ENCODE measurements at regions not wholly inside any gene's neighbourhood (a gene's known extent, or its start where the extent isn't known, plus 50 kb on each side); places are given as distances from the start of the nearest gene placed in this dataset.
"Not testable (repeated sequence)": the region's sequence is repeated elsewhere in the genome, so short reads cannot be mapped to it uniquely, and the experiment has no call there.

DNA sequence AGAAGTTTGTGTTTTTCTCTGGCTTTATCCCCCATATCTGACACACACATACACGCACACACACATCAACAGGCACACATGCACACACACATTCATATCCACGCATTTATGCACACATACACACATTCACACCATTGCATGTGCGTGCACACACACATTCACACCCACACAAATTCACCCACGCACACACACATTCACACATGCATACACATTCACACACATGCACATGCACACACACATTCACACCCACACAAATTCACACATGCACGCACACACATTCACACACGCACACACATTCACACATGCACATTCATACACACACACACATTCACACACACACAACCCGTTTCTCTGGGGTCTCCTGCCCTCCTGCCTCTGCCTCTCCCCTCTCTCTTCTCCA lies 264.2 kb downstream of the BCL11B start:
- DNase-seq: no peak

DNA sequence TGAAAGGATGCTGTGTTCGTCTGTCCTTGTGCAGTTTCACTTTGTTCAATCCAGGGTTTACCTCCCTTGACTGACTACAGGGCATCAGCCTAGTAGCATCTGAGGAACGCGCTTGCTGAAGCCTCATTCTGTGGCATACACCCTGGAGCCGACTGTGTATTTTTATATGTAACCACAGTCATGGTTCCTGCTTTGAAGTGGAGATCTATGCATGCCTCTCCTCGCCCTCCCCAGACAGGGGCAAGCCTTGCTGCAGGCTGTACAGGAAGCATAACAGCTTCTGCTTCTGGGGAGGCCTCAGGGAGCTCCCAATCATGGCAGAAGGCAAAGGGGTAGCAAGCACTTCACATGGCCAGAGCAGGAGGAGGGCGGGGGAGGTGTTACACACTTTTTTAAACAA lies 262.1 kb downstream of the BCL11B start:
- no peak for DNase-seq

DNA sequence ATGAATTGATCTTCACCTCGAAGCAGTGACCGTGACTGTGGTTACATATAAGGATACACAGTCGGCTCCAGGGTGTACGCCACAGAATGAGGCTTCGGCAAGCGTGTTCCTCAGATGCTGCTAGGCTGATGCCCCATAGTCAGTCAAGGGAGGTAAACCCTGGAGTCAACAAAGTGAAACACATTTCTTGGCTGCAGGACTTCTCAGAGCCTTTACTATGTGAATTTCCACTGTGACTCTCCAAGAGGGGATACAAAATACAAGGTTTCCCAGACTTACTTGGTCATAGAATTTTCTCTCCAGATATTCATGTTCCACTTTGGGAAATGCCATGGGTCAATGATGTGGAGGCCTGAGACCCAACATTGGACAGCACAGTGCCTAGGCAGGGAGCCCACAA lies 260.6 kb downstream of the BCL11B start:
- DNase-seq: no peak

DNA sequence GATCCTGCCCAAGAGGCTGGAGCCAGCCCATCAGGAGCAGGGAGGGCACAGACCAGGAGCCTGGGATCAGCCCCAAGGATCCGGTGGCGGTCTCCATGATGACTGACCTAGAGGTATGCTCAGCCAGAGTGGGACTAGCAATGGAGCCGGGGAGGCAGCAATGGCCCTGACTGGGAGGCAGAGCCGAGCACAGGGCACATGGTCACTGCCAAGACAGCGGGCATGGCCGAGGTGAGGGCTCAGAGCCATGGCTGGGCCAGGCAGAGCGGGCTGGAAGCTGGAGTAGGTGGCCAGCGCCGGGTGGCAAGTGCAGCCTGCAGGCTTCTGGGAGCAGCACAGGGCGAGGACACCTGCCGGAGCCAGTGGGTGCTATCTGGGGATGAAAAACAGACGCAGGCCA lies 259.3 kb downstream of the BCL11B start:
- DNase-seq: no peak

DNA sequence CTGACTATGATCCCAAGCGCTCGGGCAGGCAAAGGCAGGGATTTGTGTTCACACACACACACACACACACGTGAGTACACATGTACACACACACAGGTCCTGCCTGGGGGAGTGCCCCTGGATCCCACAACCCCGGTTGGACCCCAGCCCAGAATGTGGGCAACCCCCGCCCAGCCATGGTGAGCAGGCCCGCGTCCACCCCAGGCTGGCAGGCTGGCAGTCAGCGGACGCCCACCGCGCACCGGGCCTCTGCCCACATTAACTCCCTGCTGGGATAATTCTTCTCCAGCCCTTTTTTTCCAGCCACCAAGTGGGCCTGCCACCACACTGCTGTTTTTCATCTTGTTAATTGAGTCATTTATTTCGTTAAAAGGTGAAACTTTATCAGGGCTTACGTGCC lies 256.2 kb downstream of the BCL11B start:
- DNase-seq: no peak

DNA sequence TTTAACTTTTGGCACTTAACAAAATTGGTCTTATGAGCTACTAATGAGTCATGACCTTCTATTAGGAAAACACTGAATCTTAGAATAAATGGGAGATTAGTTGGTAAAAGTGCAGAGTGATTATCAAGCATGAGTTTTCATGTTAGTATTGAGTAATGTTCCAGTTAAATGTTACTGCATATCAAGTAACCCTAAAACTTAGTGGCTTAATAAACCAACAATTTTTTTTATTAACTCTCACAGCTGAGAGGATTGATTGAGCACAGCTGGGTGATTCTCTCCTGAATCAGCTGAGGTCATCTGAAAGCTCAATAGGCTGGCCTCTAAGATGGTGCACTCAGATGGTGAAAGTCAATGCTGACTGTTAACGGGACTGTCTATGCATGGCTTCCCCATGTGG lies 248.6 kb downstream of the BCL11B start:
- DNase-seq: no peak

DNA sequence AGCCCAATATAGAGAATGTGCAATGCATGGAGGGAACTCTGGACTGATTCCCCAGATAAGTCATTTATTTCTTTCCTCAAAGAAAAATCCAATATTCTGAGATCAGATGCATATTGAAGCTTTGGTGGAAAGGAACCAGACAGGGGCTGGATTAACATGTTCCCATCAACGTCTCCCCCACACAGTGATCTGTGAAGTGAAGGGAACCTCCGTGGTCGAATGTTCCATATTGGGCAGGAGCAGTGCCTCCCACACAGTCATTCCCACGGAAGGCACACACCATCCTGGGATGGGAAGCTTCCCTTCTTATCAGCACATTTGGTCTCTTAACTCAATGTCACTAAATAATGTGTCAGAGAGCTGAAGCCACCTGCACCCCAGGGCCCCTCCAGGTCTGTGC lies 247.1 kb downstream of the BCL11B start:
- no peak for DNase-seq

DNA sequence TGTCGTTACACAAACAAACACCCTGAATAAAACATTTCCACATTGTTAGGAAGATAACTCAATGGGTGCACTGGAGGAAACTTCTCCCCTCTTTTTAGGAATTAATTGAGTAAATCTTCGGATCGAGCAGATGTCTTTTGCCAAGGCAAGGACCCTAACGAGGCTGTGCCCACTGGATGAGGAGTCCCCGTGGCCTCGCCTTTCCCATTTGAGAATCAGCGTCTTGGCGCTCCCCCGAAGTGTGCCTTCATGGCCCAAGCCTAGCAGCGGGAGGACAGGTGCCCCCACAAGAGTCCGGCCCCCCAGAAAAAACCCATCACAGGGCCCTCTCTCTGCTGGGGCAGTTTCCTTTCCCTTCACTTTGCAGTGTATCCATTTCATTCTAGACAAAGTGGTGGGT lies 246.6 kb downstream of the BCL11B start:
- DNase-seq: no peak

DNA sequence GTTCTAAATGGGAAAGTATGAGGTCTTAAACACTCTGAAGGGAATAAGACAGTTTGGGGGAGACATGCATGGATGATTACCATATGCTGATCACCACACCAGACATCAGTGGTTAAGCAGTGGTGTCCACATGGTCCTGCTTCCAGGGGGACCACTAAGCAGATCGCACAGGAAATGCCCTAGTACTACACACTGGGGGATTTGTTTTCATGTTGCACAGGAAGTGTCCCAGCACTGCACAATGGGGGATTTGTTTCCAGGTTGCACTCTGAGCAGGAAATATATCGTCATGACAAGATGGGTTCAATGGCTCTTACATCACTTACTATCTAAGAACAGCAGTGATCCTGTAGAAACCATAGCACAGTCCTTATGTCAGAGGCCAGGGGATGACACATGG lies 245.5 kb downstream of the BCL11B start:
- no peak for DNase-seq

DNA sequence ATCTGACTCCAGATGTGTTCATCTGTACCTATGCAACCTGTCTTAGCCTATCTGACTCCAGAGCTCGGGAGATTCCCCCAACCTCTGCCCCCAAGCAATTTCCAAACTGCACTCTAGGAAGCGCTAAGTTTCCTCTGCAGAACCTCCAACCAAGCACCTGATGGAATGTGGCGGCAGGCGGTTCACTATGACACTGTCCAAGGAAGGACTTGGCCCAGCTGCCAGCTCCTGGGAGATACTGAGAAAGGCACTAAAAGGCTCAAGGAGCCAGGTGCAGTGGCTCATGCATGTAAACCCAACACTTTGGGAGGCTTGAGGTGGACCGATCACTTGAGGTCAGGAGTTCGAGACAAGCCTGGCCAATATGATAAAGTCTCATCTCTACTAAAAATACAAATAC lies 244.0 kb downstream of the BCL11B start:
- no peak for DNase-seq

DNA sequence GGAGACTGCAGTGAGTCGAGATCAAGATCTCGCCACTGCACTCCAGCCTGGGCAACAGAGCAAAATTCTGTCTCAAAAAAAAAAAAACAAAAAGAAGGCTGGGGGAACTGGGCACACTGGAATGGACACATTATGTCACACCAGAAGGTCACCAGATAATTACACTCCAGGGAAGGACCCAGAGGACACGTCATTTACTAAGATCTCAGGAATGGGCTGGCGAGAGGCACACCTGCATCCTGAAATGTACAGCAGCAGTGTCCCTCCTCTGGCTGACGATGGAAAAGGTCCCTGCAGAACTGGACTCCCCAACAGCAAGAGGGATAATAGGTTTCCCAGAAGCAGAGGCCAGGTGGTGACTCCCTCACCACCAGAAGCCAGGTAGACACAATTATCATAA lies 243.5 kb downstream of the BCL11B start:
- DNase-seq: no peak

DNA sequence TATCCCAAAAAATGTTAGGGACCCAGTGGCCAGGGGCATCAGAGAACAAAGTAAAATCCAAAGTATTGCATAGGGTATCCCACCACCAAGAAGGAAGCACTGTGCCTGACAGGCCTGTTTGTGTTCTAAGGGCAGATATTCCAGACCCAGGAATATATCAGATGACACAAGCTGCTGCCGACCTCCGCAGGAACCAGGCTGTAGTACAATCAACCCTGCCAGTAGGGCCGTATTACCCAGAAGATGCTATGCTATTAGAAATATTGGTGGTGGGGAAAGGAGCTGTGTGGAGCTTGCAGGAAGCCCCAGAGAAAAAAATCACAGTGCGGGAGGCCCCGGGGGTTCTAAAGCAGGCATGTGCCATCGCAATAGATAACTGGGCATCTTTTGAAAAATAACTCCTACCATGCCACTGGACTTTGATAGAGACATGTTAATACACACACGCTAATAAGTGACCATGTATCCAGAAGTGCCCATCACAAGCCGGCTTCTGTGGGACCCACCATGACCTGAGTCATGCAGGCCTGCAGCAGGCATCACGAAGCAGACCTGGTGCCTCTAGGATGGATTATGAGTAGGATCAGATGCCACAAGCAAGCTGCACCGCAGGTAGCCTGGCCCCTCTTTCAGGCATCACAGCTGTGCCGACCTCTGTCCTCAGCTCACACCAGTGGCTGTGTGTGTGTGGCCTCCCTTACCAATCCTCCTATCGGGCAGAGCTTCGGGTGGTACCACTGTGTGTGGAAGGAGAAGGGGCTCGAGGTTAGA lies 242.7 kb downstream of the BCL11B start:
- no peak for DNase-seq

DNA sequence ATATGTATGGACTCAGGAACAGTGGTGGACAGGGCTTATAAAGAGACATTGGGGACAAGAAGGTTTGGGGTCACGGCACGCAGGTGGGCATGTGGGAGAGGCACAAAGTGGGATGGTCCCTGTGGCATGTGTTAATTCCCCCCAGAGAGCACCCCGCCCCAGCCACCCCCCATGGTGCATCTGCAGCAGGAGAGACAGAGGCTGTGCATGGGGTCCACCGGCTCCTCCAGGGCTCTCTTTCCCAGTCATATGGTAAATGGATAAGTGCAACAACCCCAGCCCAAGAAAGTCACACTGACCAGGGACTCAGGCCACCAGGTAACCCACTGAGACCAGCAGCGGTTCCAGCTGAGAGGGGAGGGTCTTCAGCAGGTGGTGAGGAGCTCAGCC lies 242.1 kb downstream of the BCL11B start:
- no peak for DNase-seq

DNA sequence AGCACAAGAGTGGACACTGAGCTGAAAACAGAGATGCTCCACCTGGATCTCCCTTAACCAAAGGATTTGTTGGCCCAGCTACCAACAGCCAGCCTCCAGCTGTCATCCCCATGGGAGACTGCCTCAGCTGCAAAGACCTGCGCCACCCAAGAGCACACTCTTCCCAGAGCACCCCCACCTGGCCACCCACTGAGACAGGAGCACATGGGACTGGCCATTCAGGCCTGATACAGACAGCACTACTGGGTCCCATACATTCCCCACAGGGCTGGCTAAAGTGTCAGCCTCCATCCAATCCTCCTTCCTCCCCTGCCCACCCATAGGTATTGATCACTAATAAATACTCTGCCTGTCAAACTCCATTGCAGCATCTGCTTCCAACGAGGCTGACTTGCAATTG lies 241.5 kb downstream of the BCL11B start:
- no peak for DNase-seq

DNA sequence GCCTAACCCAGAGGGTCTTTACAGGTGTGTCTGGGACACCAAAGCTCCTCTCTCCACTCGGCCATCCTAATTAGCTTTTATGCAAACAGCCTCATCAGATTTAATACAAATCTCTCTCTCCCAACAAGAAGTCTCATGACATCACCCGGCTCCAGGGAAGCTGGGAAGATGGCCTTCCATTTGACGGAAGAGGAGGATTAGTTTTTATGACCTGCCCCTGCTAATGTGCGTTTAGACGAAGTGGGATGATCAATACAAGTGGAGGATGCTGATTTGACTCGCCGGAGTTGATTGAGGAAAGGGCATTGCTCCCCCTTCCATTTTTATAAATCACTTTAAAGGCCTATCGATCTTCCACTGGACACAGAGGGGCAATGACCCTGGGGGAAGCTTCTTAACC lies 239.2 kb downstream of the BCL11B start:
- DNase-seq: no peak

DNA sequence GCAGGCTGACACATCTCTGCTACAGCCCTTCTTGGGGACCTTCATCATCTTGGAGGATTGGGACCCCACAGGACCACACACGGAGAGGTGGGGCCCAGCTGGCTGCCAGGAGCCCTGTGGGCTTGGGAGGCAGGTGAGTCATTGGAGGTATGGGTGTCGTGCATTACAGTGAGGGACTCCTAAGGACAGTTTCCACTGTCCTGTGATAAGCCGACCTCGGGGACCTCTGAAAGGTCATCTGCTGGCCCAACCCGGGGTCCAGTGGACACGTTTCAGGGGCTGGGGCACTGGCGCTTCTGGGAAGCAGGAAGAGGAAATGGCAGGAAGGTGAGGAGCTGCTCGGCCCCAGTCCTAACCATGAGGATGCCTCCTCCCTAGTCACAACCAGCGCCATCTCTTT lies 238.0 kb downstream of the BCL11B start:
- no peak for DNase-seq

DNA sequence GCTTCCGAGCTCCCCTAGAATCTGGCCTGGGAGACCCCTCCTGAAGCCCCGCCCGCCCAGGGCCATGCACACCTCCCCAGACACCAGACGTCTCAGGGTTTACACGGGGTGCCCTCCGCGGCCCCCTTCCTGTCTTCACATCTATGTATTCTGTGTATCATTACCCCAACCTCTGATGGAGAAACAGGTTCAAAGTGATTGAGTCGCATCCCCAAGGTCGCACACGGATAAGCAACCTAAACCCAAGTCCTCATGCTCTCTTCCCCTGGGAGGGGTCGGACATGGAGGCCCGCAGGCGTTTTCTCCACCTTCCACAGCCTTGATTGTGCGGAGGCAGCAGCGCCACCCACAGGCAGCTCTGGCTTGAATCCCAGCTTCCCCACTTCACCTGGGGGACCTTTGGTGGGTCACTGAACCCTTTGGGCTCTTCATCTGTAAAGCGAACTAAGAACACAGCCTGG lies 237.3 kb downstream of the BCL11B start:
- no peak for DNase-seq

DNA sequence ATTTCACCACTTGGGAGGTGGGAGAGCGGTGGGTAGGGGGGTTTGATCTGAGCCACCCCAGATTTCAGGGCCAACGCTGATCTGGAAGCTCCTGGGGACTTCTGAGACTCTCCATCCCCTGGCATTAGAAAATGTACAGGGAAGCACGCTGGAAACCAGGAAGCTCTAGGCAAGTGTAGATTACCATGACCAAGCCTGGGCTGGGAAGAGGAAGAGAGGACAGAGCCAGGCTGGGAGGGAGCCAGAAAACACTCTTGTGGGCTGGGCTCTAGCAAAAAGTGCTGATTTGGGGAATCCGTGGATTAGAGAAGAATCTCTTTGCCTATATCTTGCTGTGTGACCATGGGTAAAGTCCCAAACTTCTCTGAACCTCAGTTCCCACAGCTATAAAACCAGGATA lies 236.7 kb downstream of the BCL11B start:
- DNase-seq: no peak

DNA sequence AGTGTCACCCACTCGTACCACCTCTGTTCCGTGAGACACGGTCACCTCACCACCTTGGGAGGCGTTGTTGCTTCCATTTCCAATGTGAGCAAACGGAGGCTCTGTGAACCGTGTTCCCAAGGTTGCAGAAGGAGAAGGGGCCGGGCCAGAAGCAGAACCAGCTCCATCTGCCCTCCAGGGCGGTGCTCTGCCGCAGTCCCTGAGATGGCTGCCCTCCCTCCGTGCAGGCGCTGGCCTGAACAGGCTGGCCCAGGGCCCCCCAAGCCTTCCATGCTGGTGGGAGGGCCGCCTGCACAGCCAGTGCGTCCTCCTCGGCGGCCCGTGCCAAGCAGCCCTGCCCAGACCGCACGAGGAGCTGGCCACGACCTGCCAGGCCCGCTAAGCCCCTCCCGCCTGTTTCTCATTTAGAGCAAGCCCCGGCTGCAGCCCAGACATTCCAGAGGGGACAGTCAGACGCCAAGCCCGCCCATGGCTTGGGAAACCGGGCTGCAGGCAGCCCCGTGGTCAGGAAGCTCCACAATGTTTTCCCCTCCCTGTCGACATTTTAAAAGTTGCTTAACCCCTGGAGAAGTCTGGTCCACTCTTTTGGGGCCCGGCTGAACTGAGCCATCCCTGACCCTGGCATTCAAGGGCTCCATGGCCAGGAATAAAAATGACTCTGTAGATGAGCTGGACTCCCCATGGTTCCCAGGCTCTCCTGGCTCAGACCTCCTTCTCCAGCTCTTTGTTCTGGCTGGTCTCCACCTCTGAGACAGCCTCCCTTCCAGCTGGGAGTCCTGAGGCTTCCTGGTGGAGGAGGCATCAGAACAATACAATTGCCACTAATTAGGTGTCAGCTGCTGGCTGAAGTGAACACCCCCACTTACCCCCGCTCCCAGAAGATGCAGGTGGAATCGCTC lies 236.0 kb downstream of the BCL11B start:
- no peak for DNase-seq

DNA sequence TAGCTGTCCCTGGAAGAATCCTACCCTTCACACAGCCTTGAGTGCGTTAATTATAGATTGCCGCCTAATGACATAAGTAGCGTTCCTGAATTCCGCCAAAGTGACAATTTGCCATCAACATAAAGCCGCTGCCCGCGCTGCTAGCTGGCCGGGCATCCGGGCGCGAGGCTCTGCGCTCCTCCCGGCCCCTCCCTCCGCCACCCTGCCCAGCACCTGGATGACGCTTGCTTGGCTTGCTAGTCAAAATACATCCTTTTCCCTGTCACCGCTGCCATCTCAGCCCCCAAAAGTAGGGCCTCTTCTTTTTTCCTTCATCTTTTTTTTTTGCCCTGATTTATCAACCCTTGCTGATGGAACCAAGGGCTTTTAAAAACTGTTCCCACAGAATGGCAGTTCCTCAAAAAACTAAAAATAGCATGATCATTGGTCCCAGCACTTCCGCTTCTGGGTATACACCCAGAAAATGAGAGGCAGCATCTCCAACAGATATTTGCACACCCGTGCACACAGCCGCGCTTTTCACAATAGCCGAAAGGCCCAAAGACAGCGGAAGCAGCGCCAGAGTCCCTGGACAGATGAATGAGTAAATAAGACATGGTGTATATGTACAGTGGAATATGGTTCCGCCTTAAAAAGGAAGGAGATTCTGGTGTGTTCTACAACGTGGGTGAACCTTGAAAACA lies 235.2 kb downstream of the BCL11B start:
- DNase-seq: no peak

DNA sequence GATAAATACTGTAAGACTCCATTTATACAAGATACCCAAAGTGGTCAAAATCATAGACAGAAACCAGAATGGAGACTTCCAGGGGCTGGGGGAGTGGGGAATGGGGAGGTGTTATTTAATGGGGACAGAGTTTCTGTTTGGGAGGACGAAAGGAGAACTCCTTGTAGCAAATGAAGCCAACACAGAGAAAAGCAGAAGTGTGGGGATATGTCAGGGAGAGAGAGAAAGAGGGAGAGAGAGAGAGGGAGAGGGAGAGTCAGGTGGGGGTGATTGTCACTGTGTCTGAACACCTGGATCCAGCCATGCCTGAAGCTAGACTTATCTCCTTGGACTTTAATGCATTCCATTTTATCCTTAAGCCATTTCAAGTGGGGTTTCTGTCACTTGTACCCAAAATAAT lies 234.7 kb downstream of the BCL11B start:
- not testable (repeated sequence) for DNase-seq

DNA sequence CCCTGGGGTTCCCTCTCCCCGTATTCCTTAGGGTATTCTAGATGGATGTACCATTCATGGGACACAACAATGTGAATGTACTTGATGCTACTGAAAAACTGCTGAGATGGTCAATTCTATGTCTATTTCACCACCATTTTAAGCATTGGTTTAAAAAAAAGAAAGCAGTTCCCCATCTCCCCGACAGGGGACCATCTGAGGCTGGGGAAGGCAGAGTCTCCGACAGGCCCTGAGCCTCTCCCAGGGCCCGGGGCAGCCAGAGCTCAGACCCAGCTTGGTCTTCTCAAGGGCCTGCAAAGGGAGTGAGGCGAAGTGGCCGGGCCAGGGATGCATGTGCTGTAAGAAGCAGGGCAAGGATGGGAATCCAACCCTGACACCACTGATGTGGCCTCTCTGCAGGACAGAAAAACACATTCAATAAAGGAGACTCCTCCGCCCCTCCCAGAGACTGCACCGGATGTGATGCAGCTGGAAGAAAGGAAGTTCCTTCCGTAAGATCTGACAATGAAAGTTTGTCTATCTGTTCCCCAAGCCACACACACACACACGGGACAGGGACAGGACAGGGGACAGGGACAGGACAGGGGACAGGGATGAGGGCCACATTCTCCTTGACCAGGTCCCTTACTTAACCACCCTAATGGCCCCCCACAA lies 234.1 kb downstream of the BCL11B start:
- no peak for DNase-seq

DNA sequence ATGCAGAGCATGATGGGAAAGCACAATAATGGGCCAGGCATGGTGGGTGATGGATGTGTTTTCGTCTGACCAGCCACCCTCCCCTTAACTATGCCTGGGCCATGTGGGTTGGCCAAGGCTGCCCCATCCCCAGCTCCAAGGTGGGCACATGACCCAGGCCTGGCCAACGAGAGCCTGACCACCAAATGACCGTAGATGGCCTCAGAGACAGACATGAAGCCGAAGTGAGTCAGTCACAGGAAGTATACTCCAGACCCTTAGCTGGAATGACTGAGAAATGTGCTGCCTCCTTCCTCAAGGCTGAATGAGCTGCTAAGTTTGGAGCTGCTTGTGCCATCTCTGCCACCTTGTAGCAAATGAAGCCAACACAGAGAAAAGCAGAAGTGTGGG lies 233.6 kb downstream of the BCL11B start:
- DNase-seq: no peak

Measured in RPMI8226 (cell line).